Mesenchymal stem cell (in vitro differentiated cells and primary cell): ENCODE measurements at regions not wholly inside any gene's neighbourhood (a gene's known extent, or its start where the extent isn't known, plus 50 kb on each side); places are given as distances from the start of the nearest gene placed in this dataset.
"Not testable (repeated sequence)": the region's sequence is repeated elsewhere in the genome, so short reads cannot be mapped to it uniquely, and the experiment has no call there.

Source experiments
- DNase-seq: peaks from one replicate; pipeline ENCODE4 v3.0.0-alpha.2; 2013
- H2AFZ ChIP-seq: one replicate; pipeline ENCODE4 v1.6.1; 2013; ENCODE audit warnings: low read depth, mild to moderate bottlenecking, control low read depth, inconsistent platforms, low read length, moderate library complexity
- H2AK5ac ChIP-seq: 2 replicates; pipeline ENCODE4 v1.6.1; 2013; ENCODE audit warnings: low read length, moderate library complexity, mild to moderate bottlenecking, inconsistent platforms; ENCODE audit not compliant: severe bottlenecking
- H2BK120ac ChIP-seq: one replicate; pipeline ENCODE4 v1.6.1; 2013; ENCODE audit warnings: low read depth, mild to moderate bottlenecking, inconsistent platforms, low read length, moderate library complexity
- H2BK12ac ChIP-seq, 2 experiments: one replicate each; pipeline ENCODE4 v1.6.1; 2013; ENCODE audit warnings: inconsistent platforms in 2 of 2, low read length in 2 of 2, mild to moderate bottlenecking in 2 of 2, moderate library complexity in 2 of 2, control low read depth in 1 of 2
- H2BK15ac ChIP-seq: one replicate; pipeline ENCODE4 v1.6.1; 2013; ENCODE audit warnings: mild to moderate bottlenecking, low read depth, inconsistent platforms; ENCODE audit not compliant: poor library complexity, severe bottlenecking
- H2BK5ac ChIP-seq: 2 replicates; pipeline ENCODE4 v1.6.1; 2013; ENCODE audit warnings: low read depth, mild to moderate bottlenecking, low read length, control low read depth, inconsistent platforms; ENCODE audit not compliant: poor library complexity, severe bottlenecking
- H3K14ac ChIP-seq, 2 experiments: one replicate each; pipeline ENCODE4 v1.6.1; 2013; ENCODE audit warnings: inconsistent platforms in 2 of 2, low read length in 2 of 2, control low read depth in 1 of 2, mild to moderate bottlenecking in 1 of 2, moderate library complexity in 1 of 2
- H3K18ac ChIP-seq, 2 experiments: one replicate each; pipeline ENCODE4 v1.6.1; 2013; ENCODE audit warnings: inconsistent platforms in 2 of 2, low read length in 2 of 2, control low read depth in 1 of 2, low read depth in 1 of 2, mild to moderate bottlenecking in 1 of 2
- H3K23ac ChIP-seq, 2 experiments: one replicate each; pipeline ENCODE4 v1.6.1; 2013; ENCODE audit warnings: inconsistent platforms in 2 of 2, low read length in 2 of 2, mild to moderate bottlenecking in 2 of 2, moderate library complexity in 2 of 2, control low read depth in 1 of 2
- H3K27ac ChIP-seq: 2 replicates; pipeline ENCODE4 v1.5.1; 2013; ENCODE audit warnings: mild to moderate bottlenecking, moderate library complexity, low read length, control low read depth, inconsistent platforms; ENCODE audit not compliant: poor library complexity, severe bottlenecking
- H3K27me3 ChIP-seq, 2 experiments: 2 replicates each; pipeline versions ENCODE4 v1.6.1 to v1.7.0; 2013; ENCODE audit warnings: low read length in 2 of 2, mild to moderate bottlenecking in 2 of 2, moderate library complexity in 2 of 2, control low read depth in 1 of 2, inconsistent platforms in 1 of 2; ENCODE audit not compliant: control insufficient read depth in 1 of 2, insufficient read depth in 1 of 2
- H3K36me3 ChIP-seq, 2 experiments: 2 replicates each; pipeline versions ENCODE4 v1.6.1 to v1.7.0; 2013; ENCODE audit warnings: low read length in 2 of 2, control low read depth in 1 of 2, inconsistent platforms in 1 of 2, low read depth in 1 of 2, mild to moderate bottlenecking in 1 of 2; ENCODE audit not compliant: insufficient read depth in 2 of 2, control insufficient read depth in 1 of 2
- H3K4ac ChIP-seq, 2 experiments: one replicate each; pipeline ENCODE4 v1.6.1; 2013; ENCODE audit warnings: inconsistent platforms in 2 of 2, low read length in 2 of 2, mild to moderate bottlenecking in 2 of 2, moderate library complexity in 2 of 2, control low read depth in 1 of 2, low read depth in 1 of 2
- H3K4me1 ChIP-seq: 2 replicates; pipeline ENCODE4 v1.6.1; 2013; ENCODE audit warnings: low read depth, low read length, control low read depth; ENCODE audit not compliant: control insufficient read depth, insufficient read depth
- H3K4me2 ChIP-seq: 2 replicates; pipeline ENCODE4 v1.6.1; 2013; ENCODE audit warnings: low read length, mild to moderate bottlenecking, inconsistent platforms; ENCODE audit not compliant: poor library complexity, severe bottlenecking
- H3K4me3 ChIP-seq, 2 experiments: 2 replicates each; pipeline versions ENCODE4 v1.5.1 to v1.7.0; 2013; ENCODE audit warnings: low read length in 2 of 2, mild to moderate bottlenecking in 2 of 2, control low read depth in 1 of 2, low read depth in 1 of 2; ENCODE audit not compliant: insufficient read depth in 1 of 2
- H3K79me1 ChIP-seq: replicated peaks from 2 replicates; pipeline ENCODE4 v1.6.1; 2013; ENCODE audit warnings: mild to moderate bottlenecking, control low read depth, low read length, inconsistent platforms; ENCODE audit not compliant: poor library complexity, severe bottlenecking
- H3K9ac ChIP-seq: 2 replicates; pipeline ENCODE4 v1.7.0; 2013; ENCODE audit warnings: mild to moderate bottlenecking, low read length, moderate library complexity
- H3K9me3 ChIP-seq: 2 replicates; pipeline ENCODE4 v1.7.0; 2013; ENCODE audit warnings: mild to moderate bottlenecking, low read length; ENCODE audit not compliant: control insufficient read depth
- H4K8ac ChIP-seq: one replicate; pipeline ENCODE4 v1.6.1; 2013; ENCODE audit warnings: inconsistent platforms, mild to moderate bottlenecking, low read length, moderate library complexity
- H4K91ac ChIP-seq: one replicate; pipeline ENCODE4 v1.6.1; 2013; ENCODE audit warnings: mild to moderate bottlenecking, low read length, inconsistent platforms
- WGBS: methylation state at CpG from one replicate; pipeline ENCODE4 v1.1.7; 2013; ENCODE audit warnings: mixed read lengths; 5-methylcytosine and 5-hydroxymethylcytosine counted together

GRCh38 chr2:230600881-230601280, 111.8 kb upstream of the CAB39 start:
- no peak overlapping the region for H3K9ac ChIP-seq
- no peak overlapping the region for H3K4me3 ChIP-seq
- H2AK5ac ChIP-seq = no peak overlapping the region
- H3K4me2 ChIP-seq = no peak overlapping the region
- 88% methylated on average over 4 of the region's 4 CpGs for WGBS
- no peak overlapping the region for H3K18ac ChIP-seq
- no peak overlapping the region for H2BK12ac ChIP-seq
- no peak overlapping the region for H4K91ac ChIP-seq
- H3K79me1 ChIP-seq = no peaks in the 10 kb centered on the region
- no peaks in the 10 kb centered on the region for H3K36me3 ChIP-seq
- no peak overlapping the region for H3K27ac ChIP-seq
- H3K4ac ChIP-seq = no peak overlapping the region
- H2BK5ac ChIP-seq = no peak overlapping the region
- H2BK120ac ChIP-seq = no peak overlapping the region
- no peaks in the 10 kb centered on the region for H3K9me3 ChIP-seq
- no peak overlapping the region for H3K23ac ChIP-seq
- no peaks in the 10 kb centered on the region for H3K4me1 ChIP-seq
- H3K14ac ChIP-seq = no peak overlapping the region
- H2AFZ ChIP-seq = no peak overlapping the region
- peaks cover 0 to 9% of the 10 kb centered on the region in 2 experiments for H3K27me3 ChIP-seq
- no peak overlapping the region for H4K8ac ChIP-seq
- DNase-seq = no peak
- H2BK15ac ChIP-seq = no peak overlapping the region

GRCh38 chr2:230601510-230601909, 111.1 kb upstream of the CAB39 start:
- Histone ChIP-seq H3K9me3 (no peaks in the 10 kb centered on the region), H3K23ac (no peak overlapping the region), H3K18ac (no peak overlapping the region), H3K4me2 (no peak overlapping the region), H3K4me3 (no peak overlapping the region), H4K91ac (no peak overlapping the region), H2AFZ (no peak overlapping the region), H3K9ac (no peak overlapping the region), H2BK15ac (no peak overlapping the region), H3K14ac (no peak overlapping the region), H3K27ac (no peak overlapping the region), H2AK5ac (no peak overlapping the region), H3K79me1 (no peaks in the 10 kb centered on the region), H3K4me1 (no peaks in the 10 kb centered on the region), H2BK12ac (no peak overlapping the region), H3K4ac (no peak overlapping the region), H3K36me3 (no peaks in the 10 kb centered on the region), H2BK120ac (no peak overlapping the region), H2BK5ac (no peak overlapping the region), H4K8ac (no peak overlapping the region), H3K27me3 (peaks cover 0 to 9% of the 10 kb centered on the region in 2 experiments)
- DNase-seq = no peak
- 87% methylated on average over 7 of the region's 7 CpGs for WGBS

GRCh38 chr2:230602562-230603230, 109.9 kb upstream of the CAB39 start:
- no peak for DNase-seq
- Histone ChIP-seq H3K4ac (peak overlapping the region in 1 of 2 experiments; percentile 41), H3K4me3 (no peak overlapping the region), H3K23ac (no peak overlapping the region), H3K4me1 (no peaks in the 10 kb centered on the region), H3K36me3 (no peaks in the 10 kb centered on the region), H3K27me3 (peaks cover 0 to 9% of the 10 kb centered on the region in 2 experiments), H3K18ac (no peak overlapping the region), H2AK5ac (no peak overlapping the region), H3K79me1 (no peaks in the 10 kb centered on the region), H3K27ac (no peak overlapping the region), H4K8ac (peak overlapping the region; percentile 84), H3K9me3 (no peaks in the 10 kb centered on the region), H2BK12ac (no peak overlapping the region), H2BK15ac (no peak overlapping the region), H2BK5ac (no peak overlapping the region), H2AFZ (no peak overlapping the region), H2BK120ac (no peak overlapping the region), H3K14ac (peak overlapping the region in 1 of 2 experiments; percentile 75), H3K4me2 (no peak overlapping the region), H3K9ac (no peak overlapping the region), H4K91ac (no peak overlapping the region)
- 89% methylated on average over 5 of the region's 7 CpGs for WGBS

GRCh38 chr2:230603317-230603716, 109.3 kb upstream of the CAB39 start:
- H2BK12ac ChIP-seq, H3K79me1 ChIP-seq, H2BK5ac ChIP-seq, H2BK15ac ChIP-seq, H3K4me2 ChIP-seq, H3K9ac ChIP-seq, H3K14ac ChIP-seq, H3K27me3 ChIP-seq, H3K36me3 ChIP-seq, H2AFZ ChIP-seq, H3K27ac ChIP-seq, H3K18ac ChIP-seq, H4K91ac ChIP-seq, DNase-seq, H4K8ac ChIP-seq, H3K9me3 ChIP-seq, H3K23ac ChIP-seq, H2AK5ac ChIP-seq, H3K4me1 ChIP-seq, H2BK120ac ChIP-seq, H3K4me3 ChIP-seq, H3K4ac ChIP-seq: not testable (repeated sequence)
